ENCODE measurements at regions not wholly inside any gene's neighbourhood (a gene's known extent, or its start where the extent isn't known, plus 50 kb on each side); places are given as distances from the start of the nearest gene placed in this dataset.

DNA sequence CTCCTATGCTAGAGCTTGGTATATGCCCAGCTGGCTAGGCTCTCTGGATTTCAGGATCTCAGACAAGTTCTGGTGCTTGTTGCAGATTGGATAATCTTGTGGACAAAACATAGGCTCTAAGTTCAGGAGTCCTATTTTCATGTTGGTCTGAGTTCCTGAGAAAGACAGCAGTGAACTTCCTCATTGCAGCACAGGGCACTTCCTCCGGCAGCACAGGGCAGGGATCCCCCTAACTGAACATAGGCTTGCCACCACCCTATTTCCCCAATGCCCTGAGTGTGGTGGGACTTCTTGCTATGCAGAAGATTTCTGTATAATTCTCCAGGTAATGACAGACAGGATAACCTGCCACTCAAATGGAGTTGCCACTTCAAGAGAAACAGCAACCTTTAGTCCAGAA is 220.1 kb downstream of the PIK3R1 start:
- H3K27ac ChIP-seq = peak overlapping the region in 3 of 4 donors; percentile 69 to 87 (median 87)
- H3K4me3 ChIP-seq = no peak overlapping the region
- H3K36me3 ChIP-seq = no peaks in the 10 kb centered on the region
- 63 to 92% methylated on average over 1 of the region's 1 CpG for WGBS, 2 donors
- H3K27me3 ChIP-seq = no peaks in the 10 kb centered on the region
- no peaks in the 10 kb centered on the region for H3K9me3 ChIP-seq
- peaks cover 13 to 23% (median 19%) of the 10 kb centered on the region in 4 donors for H3K4me1 ChIP-seq
- no peak for TF ChIP-seq CTCF (IDR thresholded peaks at IDR 0.05)
- TF ChIP-seq POLR2A (IDR thresholded peaks at IDR 0.05) = no peak
- TF ChIP-seq POLR2AphosphoS5 (IDR thresholded peaks at IDR 0.05) = no peak
- no peak for TF ChIP-seq EP300 (IDR thresholded peaks at IDR 0.05)
- DNase-seq (peak in 1 of 2 donors; percentile 51), ATAC-seq (ENCODE audit: low FRiP score in 2 of 2) (peak in 1 of 2 donors; percentile 60)

DNA sequence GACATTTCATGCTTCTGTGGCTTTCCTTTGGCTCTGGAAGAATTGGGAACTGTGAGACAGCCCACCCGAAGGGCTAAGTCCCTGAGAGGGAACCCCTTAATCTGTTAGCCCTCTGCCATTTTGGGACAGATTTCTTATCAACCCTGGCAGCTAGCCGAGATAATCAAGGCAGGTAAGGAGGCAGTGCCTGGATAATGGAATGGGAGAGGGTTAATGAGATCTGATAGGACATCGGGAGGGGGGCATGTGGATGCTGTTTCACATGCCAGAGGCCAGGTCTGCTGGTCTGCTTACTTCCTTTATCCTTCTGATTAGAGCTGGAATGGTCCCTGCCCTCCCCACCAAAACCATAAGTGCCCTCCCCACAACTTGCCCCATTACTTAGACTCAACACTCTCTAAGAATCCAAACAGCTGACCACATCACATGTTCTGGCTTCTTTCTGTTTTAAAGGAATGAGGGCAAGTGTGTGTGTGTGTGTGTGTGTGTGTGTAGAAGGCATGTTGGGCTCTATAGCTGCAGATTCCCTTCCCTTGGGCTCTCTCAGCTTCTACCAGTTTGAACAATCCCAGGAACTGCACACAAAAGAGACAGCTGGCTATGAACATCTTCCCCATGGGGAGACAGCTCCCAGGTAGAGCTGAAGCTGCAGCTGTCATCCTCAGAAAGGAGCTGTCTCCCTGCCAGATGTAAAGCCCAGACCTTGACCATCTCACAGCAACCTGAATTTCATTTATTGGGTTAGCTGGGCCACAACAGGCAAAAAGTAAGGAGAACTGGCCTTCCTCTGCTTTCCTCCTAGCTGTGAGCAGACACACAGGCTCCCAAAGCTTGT is 221.3 kb downstream of the PIK3R1 start:
- H3K4me1 ChIP-seq = peaks cover 13 to 23% (median 19%) of the 10 kb centered on the region in 4 donors
- TF ChIP-seq POLR2AphosphoS5 (IDR thresholded peaks at IDR 0.05) (no peak), POLR2A (IDR thresholded peaks at IDR 0.05) (no peak), EP300 (IDR thresholded peaks at IDR 0.05) (no peak), CTCF (IDR thresholded peaks at IDR 0.05) (no peak)
- WGBS, 2 donors = 72 to 76% methylated on average over 3 of the region's 3 CpGs
- no peaks in the 10 kb centered on the region for H3K27me3 ChIP-seq
- ATAC-seq (ENCODE audit: low FRiP score in 2 of 2) = no peak
- H3K4me3 ChIP-seq = no peak overlapping the region
- no peaks in the 10 kb centered on the region for H3K36me3 ChIP-seq
- H3K27ac ChIP-seq = no peak overlapping the region
- DNase-seq = no peak
- H3K9me3 ChIP-seq = no peaks in the 10 kb centered on the region

DNA sequence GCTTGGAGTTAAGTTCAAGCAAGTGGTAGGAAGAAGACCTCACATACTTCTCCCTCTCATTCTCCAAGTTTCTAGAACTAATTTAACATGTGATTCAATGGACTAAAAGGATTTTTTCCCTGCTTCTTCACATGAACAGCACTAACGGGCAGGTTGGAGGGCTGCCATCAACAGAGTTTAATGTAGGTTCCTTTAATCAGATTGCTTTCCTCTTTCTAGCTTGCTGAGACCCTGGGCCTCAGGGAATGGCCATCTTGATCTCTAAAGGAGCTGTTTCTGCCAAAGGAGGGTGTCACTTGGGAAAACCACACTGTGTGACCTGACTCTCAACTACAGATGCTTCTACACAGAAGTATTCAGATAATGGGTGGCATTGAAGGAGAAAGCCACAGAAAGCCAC is 223.3 kb downstream of the PIK3R1 start:
- TF ChIP-seq POLR2AphosphoS5 (IDR thresholded peaks at IDR 0.05) (no peak), EP300 (IDR thresholded peaks at IDR 0.05) (no peak), CTCF (IDR thresholded peaks at IDR 0.05) (no peak), POLR2A (IDR thresholded peaks at IDR 0.05) (no peak)
- ATAC-seq (ENCODE audit: low FRiP score in 2 of 2) = no peak
- DNase-seq = no peak
- WGBS, 2 donors = 32 to 43% methylated on average over 1 of the region's 1 CpG
- Histone ChIP-seq H3K4me1 (peaks cover 13 to 19% (median 14%) of the 10 kb centered on the region in 4 donors), H3K9me3 (no peaks in the 10 kb centered on the region), H3K4me3 (no peak overlapping the region), H3K36me3 (no peaks in the 10 kb centered on the region), H3K27ac (no peak overlapping the region), H3K27me3 (no peaks in the 10 kb centered on the region)

GRCh38 chr5:68440245-68440644 is 224.7 kb downstream of the PIK3R1 start:
- H3K27ac ChIP-seq = no peak overlapping the region
- 100% methylated on average over 2 of the region's 2 CpGs for WGBS, 2 donors
- ATAC-seq (ENCODE audit: low FRiP score in 2 of 2) = no peak
- H3K36me3 ChIP-seq = no peaks in the 10 kb centered on the region
- H3K4me1 ChIP-seq = peaks cover 2 to 12% (median 6%) of the 10 kb centered on the region in 4 donors
- DNase-seq = no peak
- H3K27me3 ChIP-seq = no peaks in the 10 kb centered on the region
- H3K9me3 ChIP-seq = no peaks in the 10 kb centered on the region
- no peak overlapping the region for H3K4me3 ChIP-seq
- no peak for TF ChIP-seq EP300 (IDR thresholded peaks at IDR 0.05)
- TF ChIP-seq POLR2A (IDR thresholded peaks at IDR 0.05) = no peak
- TF ChIP-seq CTCF (IDR thresholded peaks at IDR 0.05) = no peak
- TF ChIP-seq POLR2AphosphoS5 (IDR thresholded peaks at IDR 0.05) = no peak

DNA sequence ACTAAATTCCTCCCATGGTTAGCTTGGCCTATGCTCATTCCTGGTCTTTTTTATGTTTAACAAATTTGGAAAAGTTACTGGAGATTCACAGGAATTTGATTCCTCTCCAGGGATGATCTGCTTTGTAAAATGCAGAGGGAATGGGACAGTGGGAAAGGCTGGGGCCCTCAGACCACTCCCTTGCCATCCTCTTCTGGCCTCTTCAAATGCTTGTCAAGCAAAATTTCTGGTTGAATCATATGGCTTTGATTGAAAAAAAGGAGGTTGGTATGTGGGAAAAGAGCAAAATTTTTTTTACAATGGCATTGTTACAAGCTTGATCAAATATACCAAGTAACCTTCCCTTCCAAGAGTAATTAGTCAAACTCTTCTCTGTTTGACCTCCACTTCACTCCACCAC is 225.1 kb downstream of the PIK3R1 start:
- Histone ChIP-seq H3K36me3 (no peaks in the 10 kb centered on the region), H3K9me3 (no peaks in the 10 kb centered on the region), H3K4me1 (peaks cover 0 to 14% (median 4%) of the 10 kb centered on the region in 4 donors), H3K4me3 (no peak overlapping the region), H3K27ac (no peak overlapping the region), H3K27me3 (no peaks in the 10 kb centered on the region)
- no peak for DNase-seq
- TF ChIP-seq POLR2A (IDR thresholded peaks at IDR 0.05) = no peak
- no peak for TF ChIP-seq EP300 (IDR thresholded peaks at IDR 0.05)
- TF ChIP-seq POLR2AphosphoS5 (IDR thresholded peaks at IDR 0.05) = no peak
- no peak for ATAC-seq (ENCODE audit: low FRiP score in 2 of 2)

Data from upper lobe of left lung (tissue), 6 donors.